ENCODE measurements at regions not wholly inside any gene's neighbourhood (a gene's known extent, or its start where the extent isn't known, plus 50 kb on each side); places are given as distances from the start of the nearest gene placed in this dataset.

GRCh38 chr10:131444286-131444685 lies 132.8 kb upstream of the TCERG1L start:
- in situ Hi-C loops (cut with HindIII; ENCODE audit: low sequenced_read_pairs) = no loop called here

GRCh38 chr10:131444862-131445461 lies 133.4 kb upstream of the TCERG1L start:
- in situ Hi-C loops (cut with HindIII; ENCODE audit: low sequenced_read_pairs) = no loop called here

- in situ Hi-C loops (cut with HindIII; ENCODE audit: low sequenced_read_pairs) = no loop called here
Observed at GRCh38 chr10:131445623-131446022, 134.1 kb upstream of the TCERG1L start.

- in situ Hi-C loops (cut with HindIII; ENCODE audit: low sequenced_read_pairs) = no loop called here
Observed at GRCh38 chr10:131446171-131446570, 134.7 kb upstream of the TCERG1L start.

GRCh38 chr10:131448171-131448570 lies 136.7 kb upstream of the TCERG1L start:
- in situ Hi-C loops (cut with HindIII; ENCODE audit: low sequenced_read_pairs) = no loop called here

GRCh38 chr10:131448883-131449282 lies 137.4 kb upstream of the TCERG1L start:
- in situ Hi-C loops (cut with HindIII; ENCODE audit: low sequenced_read_pairs) = no loop called here

- in situ Hi-C loops (cut with HindIII; ENCODE audit: low sequenced_read_pairs) = no loop called here
Observed at GRCh38 chr10:131450216-131450765, 138.8 kb upstream of the TCERG1L start.

- in situ Hi-C loops (cut with HindIII; ENCODE audit: low sequenced_read_pairs) = no loop called here
Observed at GRCh38 chr10:131451407-131452015, 140.0 kb upstream of the TCERG1L start.

GRCh38 chr10:131452926-131453720 lies 141.6 kb upstream of the TCERG1L start:
- in situ Hi-C loops (cut with HindIII; ENCODE audit: low sequenced_read_pairs) = no loop called here

GRCh38 chr10:131453721-131454634 lies 142.5 kb upstream of the TCERG1L start:
- in situ Hi-C loops (cut with HindIII; ENCODE audit: low sequenced_read_pairs) = no loop called here

- in situ Hi-C loops (cut with HindIII; ENCODE audit: low sequenced_read_pairs) = no loop called here
Observed at GRCh38 chr10:131456411-131456810, 144.9 kb upstream of the TCERG1L start.

- in situ Hi-C loops (cut with HindIII; ENCODE audit: low sequenced_read_pairs) = no loop called here
Observed at GRCh38 chr10:131461093-131461492, 149.6 kb upstream of the TCERG1L start.

GRCh38 chr10:131464789-131465188 lies 153.3 kb upstream of the TCERG1L start:
- in situ Hi-C loops (cut with HindIII; ENCODE audit: low sequenced_read_pairs) = no loop called here

- in situ Hi-C loops (cut with HindIII; ENCODE audit: low sequenced_read_pairs) = no loop called here
Observed at GRCh38 chr10:131469551-131469950, 158.0 kb upstream of the TCERG1L start.

- in situ Hi-C loops (cut with HindIII; ENCODE audit: low sequenced_read_pairs) = no loop called here
Observed at GRCh38 chr10:131473645-131474044, 162.1 kb upstream of the TCERG1L start.

- in situ Hi-C loops (cut with HindIII; ENCODE audit: low sequenced_read_pairs) = no loop called here
Observed at GRCh38 chr10:131474416-131474815, 162.9 kb upstream of the TCERG1L start.

GRCh38 chr10:131475043-131475442 lies 163.5 kb upstream of the TCERG1L start:
- in situ Hi-C loops (cut with HindIII; ENCODE audit: low sequenced_read_pairs) = no loop called here

- in situ Hi-C loops (cut with HindIII; ENCODE audit: low sequenced_read_pairs) = no loop called here
Observed at GRCh38 chr10:131475803-131476202, 164.3 kb upstream of the TCERG1L start.

GRCh38 chr10:131477457-131478121 lies 166.1 kb upstream of the TCERG1L start:
- in situ Hi-C loops (cut with HindIII; ENCODE audit: low sequenced_read_pairs) = no loop called here

- in situ Hi-C loops (cut with HindIII; ENCODE audit: low sequenced_read_pairs) = no loop called here
Observed at GRCh38 chr10:131478377-131478989, 167.0 kb upstream of the TCERG1L start.
